Upper lobe of left lung (tissue), 4 donors: ENCODE measurements at regions not wholly inside any gene's neighbourhood (a gene's known extent, or its start where the extent isn't known, plus 50 kb on each side); places are given as distances from the start of the nearest gene placed in this dataset.

Experiments
- EP300 ChIP-seq, 4 donors: sonication (generic); formaldehyde crosslinking; IDR thresholded peaks; one replicate each; pipeline ENCODE4 v1.5.1; 2017; ENCODE audit warnings: antibody characterized with exemption in 4 of 4, control low read depth in 2 of 4
- POLR2A ChIP-seq, 4 donors: fragments of 450-650 bp; IDR thresholded peaks; one replicate each; pipeline ENCODE4 v1.5.1; 2016 to 2017; ENCODE audit warnings: antibody characterized with exemption in 4 of 4, mild to moderate bottlenecking in 2 of 4
- POLR2AphosphoS5 ChIP-seq, 2 donors: sonication (generic); formaldehyde crosslinking; IDR thresholded peaks; one replicate each; pipeline ENCODE4 v1.5.1; 2017; ENCODE audit warnings: antibody characterized with exemption in 2 of 2
- TF ChIP-seq, protein P1 (sequence below), 6 experiments: fragments of 450-650 bp in 4 of 6; fragments of 200-600 bp in 2 of 6; sonication (generic) in 2 of 6; IDR thresholded peaks; one replicate each; pipeline ENCODE4 v1.5.1; 2016 to 2019; ENCODE audit warnings: antibody characterized with exemption in 6 of 6

DNA sequence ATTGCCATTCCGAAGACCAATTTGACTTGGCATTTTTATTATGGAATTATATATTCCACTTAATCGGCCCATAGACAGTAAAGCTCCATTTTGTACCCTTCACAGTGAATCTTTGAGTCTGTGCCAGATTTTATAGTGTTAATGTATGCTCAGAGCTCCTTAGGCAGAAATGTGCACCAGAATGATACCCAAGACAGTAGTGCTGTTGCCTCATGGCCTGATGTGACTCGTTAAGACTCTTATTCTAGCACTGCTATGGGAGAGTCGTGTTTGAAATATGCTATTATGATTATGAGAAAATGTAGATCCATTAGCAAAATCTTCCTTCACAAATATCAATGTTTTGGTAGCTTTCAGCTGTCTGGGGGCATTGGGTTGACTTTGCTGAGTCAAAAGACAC, 209.8 kb upstream of the RAG2 start:
- TF ChIP-seq, protein P1, sequence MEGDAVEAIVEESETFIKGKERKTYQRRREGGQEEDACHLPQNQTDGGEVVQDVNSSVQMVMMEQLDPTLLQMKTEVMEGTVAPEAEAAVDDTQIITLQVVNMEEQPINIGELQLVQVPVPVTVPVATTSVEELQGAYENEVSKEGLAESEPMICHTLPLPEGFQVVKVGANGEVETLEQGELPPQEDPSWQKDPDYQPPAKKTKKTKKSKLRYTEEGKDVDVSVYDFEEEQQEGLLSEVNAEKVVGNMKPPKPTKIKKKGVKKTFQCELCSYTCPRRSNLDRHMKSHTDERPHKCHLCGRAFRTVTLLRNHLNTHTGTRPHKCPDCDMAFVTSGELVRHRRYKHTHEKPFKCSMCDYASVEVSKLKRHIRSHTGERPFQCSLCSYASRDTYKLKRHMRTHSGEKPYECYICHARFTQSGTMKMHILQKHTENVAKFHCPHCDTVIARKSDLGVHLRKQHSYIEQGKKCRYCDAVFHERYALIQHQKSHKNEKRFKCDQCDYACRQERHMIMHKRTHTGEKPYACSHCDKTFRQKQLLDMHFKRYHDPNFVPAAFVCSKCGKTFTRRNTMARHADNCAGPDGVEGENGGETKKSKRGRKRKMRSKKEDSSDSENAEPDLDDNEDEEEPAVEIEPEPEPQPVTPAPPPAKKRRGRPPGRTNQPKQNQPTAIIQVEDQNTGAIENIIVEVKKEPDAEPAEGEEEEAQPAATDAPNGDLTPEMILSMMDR (IDR thresholded peaks at IDR 0.05): no peak
- TF ChIP-seq EP300 (IDR thresholded peaks at IDR 0.05) (no peak), POLR2A (IDR thresholded peaks at IDR 0.05) (no peak), POLR2AphosphoS5 (IDR thresholded peaks at IDR 0.05) (no peak)
